Stimulated activated CD4-positive, alpha-beta T cell treated with anti-CD3 and anti-CD28 coated beads, Interleukin-12 subunit alpha, Interleukin-12 subunit beta, amount 100 ng/mL, for 48 hours (primary cell): ENCODE measurements at regions not wholly inside any gene's neighbourhood (a gene's known extent, or its start where the extent isn't known, plus 50 kb on each side); places are given as distances from the start of the nearest gene placed in this dataset.

ENCODE experiments used
- DNase-seq, 3 donors: peaks; one replicate each; pipeline ENCODE4 v3.0.0-alpha.2; 2020; ENCODE audit warnings: low read depth in 2 of 3, low spot score in 1 of 3

DNA sequence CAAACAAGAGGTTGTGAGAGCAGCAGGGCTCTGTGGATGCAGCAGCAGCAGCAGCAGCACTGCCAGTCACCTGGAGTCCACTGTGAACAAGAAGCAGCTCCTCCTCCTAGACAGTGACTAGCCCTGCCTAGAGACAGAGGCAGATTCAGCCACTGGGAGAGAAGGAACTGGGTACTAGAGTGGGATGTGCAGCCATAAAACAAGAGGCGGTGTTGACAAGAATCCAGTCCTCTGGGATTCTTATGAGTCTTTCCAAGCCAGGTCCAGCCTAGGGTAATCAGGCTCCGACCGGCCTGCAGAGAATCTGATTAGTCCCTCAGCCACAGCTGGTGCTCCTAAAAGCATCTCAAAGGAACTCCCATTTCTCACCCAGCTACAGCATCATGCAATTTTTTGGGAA lies 83.9 kb upstream of the USP47 start:
- no peak for DNase-seq

GRCh38 chr11:11756718-11757117 lies 85.1 kb upstream of the USP47 start:
- DNase-seq = no peak

GRCh38 chr11:11755871-11756270 lies 85.9 kb upstream of the USP47 start:
- DNase-seq = no peak

DNA sequence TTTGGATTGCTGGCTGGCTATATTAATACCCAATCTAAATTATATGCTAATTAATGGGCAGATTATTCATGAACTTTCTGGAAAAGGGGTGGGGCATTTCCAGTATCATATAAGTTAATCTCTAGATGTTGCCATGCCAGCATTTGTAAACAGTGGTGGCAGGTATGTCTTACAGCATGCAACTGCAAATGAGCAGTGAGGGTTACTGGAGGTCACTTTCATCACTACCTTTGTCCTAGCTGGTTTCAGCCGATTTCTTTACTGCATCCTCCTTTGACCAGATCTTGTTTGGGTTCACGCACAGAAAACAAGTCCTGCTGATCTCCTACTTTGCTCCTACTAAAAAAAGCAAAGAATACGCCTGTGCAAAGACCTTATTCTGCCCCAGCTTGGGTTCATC lies 89.1 kb upstream of the USP47 start:
- no peak for DNase-seq

DNA sequence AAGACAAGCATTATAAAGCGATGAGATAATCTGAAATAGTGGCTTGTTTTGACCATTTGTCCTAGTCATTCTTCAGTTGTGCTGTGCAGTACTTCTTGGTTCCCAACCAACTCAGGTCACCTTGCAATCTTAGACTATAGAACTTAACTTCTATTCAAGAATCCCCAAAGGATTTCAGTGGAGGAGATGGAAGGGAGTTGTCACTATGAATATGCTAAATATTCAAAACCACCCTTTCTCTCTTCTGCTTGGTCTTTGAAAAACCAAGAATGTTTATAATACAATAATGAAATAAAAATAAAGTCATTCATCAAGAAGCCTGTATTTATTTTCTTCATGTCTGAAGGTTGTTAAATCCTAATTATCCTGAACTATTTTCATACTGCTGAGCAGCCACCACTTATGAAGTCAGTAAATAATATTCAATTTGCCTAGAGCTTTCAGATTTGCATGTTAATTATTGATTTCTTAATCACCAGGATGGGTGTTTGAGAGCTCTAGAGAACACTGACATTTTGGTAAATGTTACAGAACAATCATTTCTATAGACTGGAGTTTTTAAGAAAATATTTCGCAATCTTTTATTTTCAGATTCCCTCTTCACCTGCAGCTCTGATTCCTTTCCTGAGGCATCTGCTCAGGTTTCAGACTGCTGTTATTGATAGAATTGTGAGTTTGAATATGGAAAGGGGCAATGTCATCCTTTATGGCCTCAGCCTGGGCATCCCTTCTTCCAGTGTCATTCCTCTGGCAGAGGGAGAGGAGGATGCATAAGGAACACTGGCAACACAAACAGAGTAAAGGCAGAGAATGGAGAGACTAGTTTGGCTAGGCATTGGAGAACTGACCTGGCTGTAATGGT lies 91.5 kb upstream of the USP47 start:
- no peak for DNase-seq

GRCh38 chr11:11748706-11749365 lies 92.9 kb upstream of the USP47 start:
- no peak for DNase-seq

GRCh38 chr11:11747570-11747969 lies 94.2 kb upstream of the USP47 start:
- DNase-seq = no peak

DNA sequence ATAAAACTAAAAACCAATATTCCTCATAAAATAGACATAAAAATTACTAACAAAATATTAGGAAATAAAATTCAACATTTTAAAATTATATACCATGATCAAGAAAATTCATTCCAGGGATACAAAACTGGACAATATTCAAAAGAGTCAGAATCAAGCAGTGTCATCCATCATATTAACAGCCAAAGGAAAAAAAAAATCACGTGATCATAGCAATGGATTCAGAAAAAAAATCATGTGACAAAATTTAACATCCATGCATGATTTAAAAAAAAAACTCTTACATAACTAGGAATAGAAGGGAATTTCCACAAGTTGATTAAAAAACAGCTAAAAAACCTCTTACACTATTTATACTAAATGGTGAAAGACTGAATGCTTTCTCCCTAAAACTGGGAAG lies 95.3 kb upstream of the USP47 start:
- no peak for DNase-seq

DNA sequence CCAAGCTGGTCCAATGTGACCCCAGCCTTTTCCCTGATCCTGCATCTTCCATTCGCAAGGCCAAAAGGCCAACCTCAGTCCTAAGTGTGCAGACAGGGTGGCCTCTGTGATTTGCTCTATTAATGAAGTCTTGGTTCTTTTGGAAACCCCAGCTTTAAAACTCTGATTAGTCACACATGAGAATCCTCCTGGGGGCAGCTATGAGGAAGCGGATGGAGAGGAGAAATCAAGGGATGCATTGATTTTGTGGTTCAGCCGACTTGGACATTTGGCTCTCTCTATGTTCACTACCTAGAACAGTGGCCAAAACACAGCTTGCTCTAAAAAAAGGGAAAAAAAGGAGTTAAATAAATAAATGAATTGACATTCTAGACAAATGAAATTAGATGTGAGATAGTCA lies 98.6 kb upstream of the USP47 start:
- DNase-seq = no peak

GRCh38 chr11:11742486-11742885 lies 99.3 kb upstream of the USP47 start:
- DNase-seq = no peak

DNA sequence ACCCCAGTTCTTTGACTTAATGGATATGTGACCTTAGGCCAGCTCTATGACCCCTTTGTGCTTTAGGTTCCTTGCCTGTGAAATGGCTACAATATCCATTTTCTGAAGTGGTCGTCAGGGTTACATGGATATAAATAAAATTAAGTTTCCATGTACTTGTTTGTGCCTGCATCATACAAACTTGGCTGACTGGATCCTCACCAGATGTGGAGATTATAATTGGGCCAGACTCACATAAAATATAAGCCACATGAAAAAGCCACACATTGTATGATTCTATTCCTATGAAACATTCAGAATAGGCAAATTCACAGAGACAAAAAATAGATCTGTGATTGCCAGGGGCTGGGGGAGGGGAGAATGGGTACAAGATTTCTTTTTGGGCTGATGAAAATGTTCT lies 100.9 kb upstream of the USP47 start:
- no peak for DNase-seq

DNA sequence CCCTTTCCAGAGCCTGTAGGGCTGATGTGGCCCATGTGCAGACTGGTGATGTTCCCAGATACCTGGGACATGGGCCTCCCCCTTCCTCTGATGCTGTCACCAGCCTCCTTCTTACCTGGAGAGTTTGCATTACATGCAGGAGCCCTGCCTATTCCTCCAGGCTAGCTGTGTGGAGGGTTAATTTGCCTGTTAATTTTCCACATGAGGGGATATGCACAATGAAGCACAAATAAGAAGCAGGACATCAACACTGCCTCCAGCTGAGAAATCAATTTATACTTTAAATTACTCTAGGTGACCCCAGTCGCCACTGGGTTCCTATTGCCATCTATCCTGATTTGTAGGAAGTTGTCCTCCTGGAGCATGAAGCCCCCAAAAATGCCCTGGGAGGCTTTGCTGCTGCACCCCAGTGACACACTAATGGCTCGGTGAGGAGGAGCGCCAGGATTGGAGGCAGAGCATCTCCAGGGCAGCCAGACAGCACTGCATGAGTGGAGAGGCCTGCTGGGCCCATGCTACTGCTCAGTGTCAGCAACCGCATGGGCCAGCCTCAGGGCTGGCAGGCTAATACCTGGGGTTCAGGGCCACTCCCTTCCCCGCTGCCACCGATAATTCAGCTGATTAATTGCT lies 101.6 kb upstream of the USP47 start:
- DNase-seq = no peak

- DNase-seq = no peak
Measured at GRCh38 chr11:11738370-11738769, 103.4 kb upstream of the USP47 start.

GRCh38 chr11:11735586-11735985 lies 106.2 kb upstream of the USP47 start:
- DNase-seq = no peak

GRCh38 chr11:11733246-11733747 lies 108.5 kb upstream of the USP47 start:
- no peak for DNase-seq

- no peak for DNase-seq
Measured at GRCh38 chr11:11732116-11732515, 109.7 kb upstream of the USP47 start.

DNA sequence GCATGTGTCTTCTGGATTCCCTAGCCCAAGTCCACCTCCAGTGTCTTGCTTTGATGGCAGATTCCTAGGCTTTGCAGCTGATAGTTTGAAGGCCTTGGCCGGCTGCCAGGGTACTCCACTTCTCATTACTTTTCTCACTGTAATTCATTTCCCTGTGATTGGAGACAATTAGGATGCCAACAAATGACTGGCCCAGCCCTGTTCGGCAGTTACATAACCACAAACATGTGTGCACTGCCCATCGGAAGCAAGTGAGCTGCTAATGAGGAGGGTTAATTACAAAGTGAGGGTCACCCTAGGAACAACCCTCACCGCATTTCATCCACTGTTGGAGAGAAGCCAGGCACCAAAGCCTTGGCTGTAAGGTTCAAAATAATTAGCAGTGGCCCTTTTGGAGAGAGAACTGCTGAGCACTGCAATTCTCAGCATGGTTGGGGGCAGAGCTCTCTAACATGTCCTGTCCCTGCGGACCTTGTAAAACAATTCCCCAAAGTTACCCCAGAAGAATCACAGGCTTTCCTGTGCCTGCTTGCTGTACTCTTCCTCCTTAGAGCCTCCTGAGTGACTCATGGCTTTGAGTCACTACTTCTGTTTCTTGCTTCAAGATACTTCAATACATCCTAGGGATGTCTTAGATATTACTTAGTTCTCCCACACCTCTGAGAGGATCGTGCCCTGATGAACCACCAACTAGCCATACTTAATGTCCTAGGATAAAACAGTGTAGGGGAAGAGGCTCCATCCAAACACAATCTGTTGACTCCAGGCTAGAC lies 109.7 kb upstream of the GALNT18 start:
- DNase-seq = no peak

DNA sequence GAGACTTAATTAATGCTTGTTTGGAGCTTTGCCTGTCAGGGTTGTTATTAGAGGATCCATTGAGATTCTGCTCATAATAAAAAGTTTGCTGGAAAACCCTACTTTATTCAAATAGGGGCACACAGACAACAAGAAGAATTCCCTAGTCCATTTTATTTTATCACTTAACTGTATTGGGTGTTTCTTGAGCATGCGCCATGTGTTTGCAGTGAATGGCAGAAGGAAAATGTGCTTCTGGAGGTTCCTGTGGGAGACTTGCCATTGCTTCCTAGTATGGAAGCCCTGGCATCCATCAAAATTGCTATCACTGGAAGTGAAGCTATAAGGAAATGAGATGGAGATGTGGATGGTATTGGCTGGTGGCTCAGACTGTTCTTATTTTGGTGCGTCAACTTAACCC lies 106.6 kb upstream of the GALNT18 start:
- DNase-seq = no peak

DNA sequence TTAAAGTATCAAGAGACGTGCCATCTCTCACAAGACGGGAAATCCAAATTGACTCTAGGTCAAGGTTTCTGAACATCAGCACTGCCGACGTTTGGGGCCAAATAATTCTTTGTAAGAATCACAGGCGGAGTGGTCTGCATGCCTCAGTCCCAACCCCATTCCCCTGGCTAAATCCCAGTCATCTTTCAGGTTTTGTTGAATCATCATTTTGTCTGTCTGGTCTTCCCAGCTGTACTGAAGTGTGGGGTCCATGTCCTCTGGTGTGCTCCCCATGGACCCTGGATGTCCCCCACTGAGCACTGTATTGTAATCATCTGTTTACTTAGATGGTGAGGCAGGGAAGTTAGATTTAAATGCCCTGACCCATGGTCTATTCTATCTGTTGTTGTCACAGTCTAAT lies 103.6 kb upstream of the GALNT18 start:
- DNase-seq = no peak

- no peak for DNase-seq
Measured at GRCh38 chr11:11724994-11725393, 103.2 kb upstream of the GALNT18 start.

GRCh38 chr11:11722861-11723260 lies 101.1 kb upstream of the GALNT18 start:
- no peak for DNase-seq
